Activated T-cell treated with anti-CD3 and anti-CD28 coated beads, Interleukin-2, amount 50 U/mL, for 24 hours (primary cell): ENCODE measurements at regions not wholly inside any gene's neighbourhood (a gene's known extent, or its start where the extent isn't known, plus 50 kb on each side); places are given as distances from the start of the nearest gene placed in this dataset.

ENCODE experiments used
- DNase-seq: peaks from one replicate; pipeline ENCODE4 v3.0.0-alpha.2; 2020
- H3K27ac Mint-ChIP-seq: 2 replicates; pipeline ENCODE4 v1.8.0; 2020; ENCODE audit warnings: mild to moderate bottlenecking, mixed read lengths
- H3K27me3 Mint-ChIP-seq: 2 replicates; pipeline ENCODE4 v1.8.0; 2020; ENCODE audit warnings: mixed read lengths
- H3K36me3 Mint-ChIP-seq: 2 replicates; pipeline ENCODE4 v1.8.0; 2020; ENCODE audit warnings: low read depth, mixed read lengths
- H3K4me1 Mint-ChIP-seq: 2 replicates; pipeline ENCODE4 v1.8.0; 2020; ENCODE audit warnings: low read depth, mixed read lengths
- H3K4me3 Mint-ChIP-seq: 2 replicates; pipeline ENCODE4 v1.8.0; 2020; ENCODE audit warnings: mild to moderate bottlenecking, moderate library complexity, mixed read lengths
- H3K9me3 Mint-ChIP-seq: 2 replicates; pipeline ENCODE4 v1.8.0; 2020; ENCODE audit warnings: mixed read lengths

DNA sequence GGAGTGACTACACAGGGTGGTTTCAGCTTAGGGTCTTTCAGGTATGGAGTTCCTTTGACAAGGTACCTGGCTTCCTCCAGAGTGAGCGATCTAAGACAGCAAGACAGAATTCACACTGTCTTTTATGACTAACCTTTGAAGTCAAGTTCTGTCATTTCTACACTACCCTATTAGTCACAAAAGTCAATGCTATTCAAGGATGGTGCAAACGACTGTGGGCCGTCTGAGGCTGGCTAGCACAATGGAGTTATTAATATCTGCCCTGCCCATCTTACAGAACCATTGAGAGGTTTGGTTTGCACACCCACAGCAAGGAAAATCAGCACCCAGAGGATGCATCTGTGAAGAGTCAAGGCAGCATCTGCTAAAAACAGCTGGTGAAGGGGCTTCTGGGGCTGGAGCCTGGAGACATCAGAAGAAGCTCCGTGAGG, 62.9 kb upstream of the XCR1 start:
- Mint-ChIP-seq H3K4me1 (peaks cover 27% of the 10 kb centered on the region), H3K9me3 (no peaks in the 10 kb centered on the region), H3K4me3 (no peak overlapping the region), H3K27me3 (peaks cover 42% of the 10 kb centered on the region), H3K27ac (peak overlapping the region; percentile 71), H3K36me3 (no peaks in the 10 kb centered on the region)
- no peak for DNase-seq

DNA sequence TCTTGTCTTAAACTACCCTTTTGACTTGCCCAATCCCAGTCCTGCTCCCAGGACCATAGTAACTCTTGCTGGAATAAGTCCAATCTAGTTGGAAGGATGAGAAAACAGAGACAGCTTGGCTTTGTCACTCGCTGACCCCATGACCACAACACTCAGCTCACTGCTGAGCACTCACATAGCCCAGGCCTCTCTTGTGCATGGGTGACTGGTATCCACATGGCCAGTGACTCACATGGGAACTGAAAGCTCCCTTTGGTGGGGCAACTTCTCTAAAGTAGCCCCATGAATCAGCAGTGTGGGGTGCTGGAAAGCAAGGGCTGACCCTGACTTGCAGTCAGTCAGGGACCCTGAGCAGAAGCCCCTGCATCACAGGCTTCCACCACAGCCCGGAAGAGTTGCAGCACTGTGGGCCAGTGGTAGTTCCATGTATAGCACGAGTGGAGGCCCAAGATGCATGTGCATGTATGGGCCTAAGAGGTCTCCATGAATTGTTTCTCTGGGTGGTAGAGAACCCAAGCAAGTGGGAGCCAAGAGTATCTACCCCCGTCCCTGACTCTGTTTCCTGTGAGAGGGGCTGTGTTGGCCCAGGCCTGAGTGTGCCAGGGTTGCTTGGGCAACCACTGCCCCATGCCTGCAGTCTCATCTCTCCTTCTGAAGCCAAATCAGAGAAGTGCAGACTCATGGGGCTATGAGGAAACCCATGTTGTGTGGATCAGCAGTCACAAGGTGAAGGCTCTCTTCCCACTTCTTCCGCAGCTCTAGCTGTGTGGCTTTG, 62.1 kb upstream of the XCR1 start:
- DNase-seq, result no peak
- Mint-ChIP-seq H3K27me3 (peaks cover 42% of the 10 kb centered on the region), H3K4me3 (no peak overlapping the region), H3K9me3 (no peaks in the 10 kb centered on the region), H3K36me3 (no peaks in the 10 kb centered on the region), H3K4me1 (peaks cover 26% of the 10 kb centered on the region), H3K27ac (peak overlapping the region; percentile 71)

DNA sequence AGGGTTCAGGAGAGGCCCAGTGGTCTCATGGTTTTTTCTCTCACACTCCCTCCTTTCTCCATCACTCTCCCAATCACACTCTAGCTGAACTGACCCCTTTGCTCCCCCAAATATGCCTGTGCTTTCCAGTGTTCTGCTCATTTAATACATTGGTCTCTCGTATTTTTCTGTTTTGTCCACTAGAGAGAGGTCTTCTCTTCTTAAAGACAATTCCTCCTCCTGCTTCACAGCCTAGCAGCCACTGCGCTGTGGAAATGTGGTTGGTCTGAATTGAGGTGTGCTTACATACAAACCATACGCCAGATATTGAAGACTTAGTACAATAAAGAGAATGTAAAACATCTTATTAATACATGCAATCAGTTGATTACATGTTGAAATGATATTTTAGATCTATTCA, 60.6 kb upstream of the XCR1 start:
- no peaks in the 10 kb centered on the region for H3K36me3 Mint-ChIP-seq
- H3K9me3 Mint-ChIP-seq, result no peaks in the 10 kb centered on the region
- DNase-seq, result no peak
- H3K4me1 Mint-ChIP-seq, result peaks cover 25% of the 10 kb centered on the region
- H3K4me3 Mint-ChIP-seq, result no peak overlapping the region
- H3K27me3 Mint-ChIP-seq, result peaks cover 37% of the 10 kb centered on the region
- no peak overlapping the region for H3K27ac Mint-ChIP-seq

DNA sequence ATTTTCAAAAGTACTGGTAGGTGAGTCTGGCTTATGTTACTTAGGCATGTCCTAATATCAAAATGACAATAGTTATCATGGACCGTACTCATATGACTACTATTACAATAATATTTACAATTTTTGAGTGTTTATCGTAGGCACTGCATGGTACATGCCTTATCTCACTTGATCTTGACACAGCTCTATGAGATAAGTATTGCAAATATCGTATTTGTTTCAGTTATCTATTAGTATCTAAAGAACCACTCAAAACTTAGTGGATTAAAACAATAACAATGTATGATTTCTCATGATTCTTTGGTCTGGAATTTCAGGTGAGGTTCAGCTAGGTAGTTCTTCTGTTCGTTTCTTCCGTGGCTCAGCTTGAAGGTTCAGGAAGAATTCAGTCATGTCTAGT, 59.7 kb upstream of the XCR1 start:
- DNase-seq, result no peak
- H3K36me3 Mint-ChIP-seq, result no peaks in the 10 kb centered on the region
- peaks cover 30% of the 10 kb centered on the region for H3K27me3 Mint-ChIP-seq
- peaks cover 19% of the 10 kb centered on the region for H3K4me1 Mint-ChIP-seq
- no peak overlapping the region for H3K4me3 Mint-ChIP-seq
- H3K27ac Mint-ChIP-seq, result no peak overlapping the region
- H3K9me3 Mint-ChIP-seq, result no peaks in the 10 kb centered on the region

DNA sequence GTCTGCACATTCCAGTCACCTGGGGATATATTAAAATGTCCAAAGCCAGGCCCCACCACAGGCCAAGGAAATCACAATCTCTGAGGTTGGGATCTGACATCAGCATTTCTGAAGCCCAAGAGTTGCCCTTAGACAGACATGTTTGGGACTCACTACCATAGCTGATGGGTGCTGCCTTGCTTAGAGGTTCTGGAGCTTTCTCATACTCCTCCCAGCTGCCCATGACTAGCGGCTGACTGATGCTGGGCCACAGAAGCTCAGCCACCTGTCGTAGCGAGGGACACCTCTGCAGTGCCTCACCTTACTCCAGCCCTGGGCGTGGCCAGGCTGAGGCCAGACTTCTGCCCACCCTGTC, 58.8 kb upstream of the XCR1 start:
- Mint-ChIP-seq H3K27me3 (peaks cover 25% of the 10 kb centered on the region), H3K36me3 (no peaks in the 10 kb centered on the region), H3K9me3 (no peaks in the 10 kb centered on the region), H3K27ac (no peak overlapping the region), H3K4me1 (peaks cover 19% of the 10 kb centered on the region), H3K4me3 (no peak overlapping the region)
- no peak for DNase-seq

DNA sequence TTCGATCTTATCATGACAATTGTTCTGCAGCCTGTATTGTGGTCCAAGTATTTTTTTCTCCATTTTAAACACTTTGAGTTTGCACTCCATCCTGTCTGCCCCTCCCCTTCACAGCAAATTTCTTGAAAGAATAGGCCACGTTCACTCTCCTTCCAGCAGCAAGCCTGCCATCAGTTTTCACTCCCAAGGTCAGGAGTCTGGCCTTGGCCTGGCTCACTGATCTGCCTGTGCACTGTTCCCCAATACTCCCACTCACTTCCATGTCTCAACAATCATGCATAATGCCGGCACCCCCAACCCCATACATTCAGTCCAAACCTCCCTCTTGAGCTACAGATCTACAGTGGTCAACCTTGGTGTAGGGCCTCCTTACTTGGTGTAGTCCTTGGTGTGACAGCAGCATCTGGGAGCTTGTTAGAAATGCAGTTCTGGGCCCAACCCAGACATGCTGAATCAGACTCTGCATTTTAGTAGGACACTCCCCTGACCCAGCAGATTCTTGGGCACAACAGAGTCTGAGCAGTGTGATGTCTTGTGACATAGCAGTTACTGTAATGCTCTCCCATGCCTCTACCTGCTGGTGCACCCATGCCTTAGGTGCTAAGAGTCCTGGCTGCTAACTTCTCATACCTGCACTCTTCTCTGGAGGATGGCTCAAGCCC, 58.3 kb upstream of the XCR1 start:
- Mint-ChIP-seq H3K4me1 (peaks cover 17% of the 10 kb centered on the region), H3K36me3 (no peaks in the 10 kb centered on the region), H3K9me3 (no peaks in the 10 kb centered on the region), H3K4me3 (no peak overlapping the region), H3K27me3 (peaks cover 26% of the 10 kb centered on the region), H3K27ac (no peak overlapping the region)
- no peak for DNase-seq

DNA sequence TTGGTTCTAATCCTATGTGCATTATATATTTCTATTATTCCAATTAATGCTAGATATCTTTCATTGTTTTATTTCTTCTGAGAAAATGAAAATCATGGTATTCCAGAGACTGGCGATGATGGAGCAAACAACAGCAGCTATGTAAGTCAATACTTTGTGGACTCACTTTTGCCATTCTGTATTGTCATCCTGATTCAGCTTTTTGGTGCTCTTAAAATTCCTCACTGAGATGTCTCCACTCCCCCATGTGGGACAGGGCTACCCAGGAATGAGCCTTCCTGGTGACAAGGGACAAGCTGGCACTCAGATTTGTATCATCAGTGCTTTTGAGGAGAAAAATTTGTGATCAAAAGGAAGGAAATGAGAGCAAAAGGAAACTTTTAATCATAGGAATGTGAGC, 56.7 kb upstream of the XCR1 start:
- no peaks in the 10 kb centered on the region for H3K36me3 Mint-ChIP-seq
- H3K9me3 Mint-ChIP-seq, result no peaks in the 10 kb centered on the region
- DNase-seq, result no peak
- H3K27me3 Mint-ChIP-seq, result peaks cover 24% of the 10 kb centered on the region
- no peak overlapping the region for H3K27ac Mint-ChIP-seq
- H3K4me3 Mint-ChIP-seq, result no peak overlapping the region
- H3K4me1 Mint-ChIP-seq, result peaks cover 2% of the 10 kb centered on the region

DNA sequence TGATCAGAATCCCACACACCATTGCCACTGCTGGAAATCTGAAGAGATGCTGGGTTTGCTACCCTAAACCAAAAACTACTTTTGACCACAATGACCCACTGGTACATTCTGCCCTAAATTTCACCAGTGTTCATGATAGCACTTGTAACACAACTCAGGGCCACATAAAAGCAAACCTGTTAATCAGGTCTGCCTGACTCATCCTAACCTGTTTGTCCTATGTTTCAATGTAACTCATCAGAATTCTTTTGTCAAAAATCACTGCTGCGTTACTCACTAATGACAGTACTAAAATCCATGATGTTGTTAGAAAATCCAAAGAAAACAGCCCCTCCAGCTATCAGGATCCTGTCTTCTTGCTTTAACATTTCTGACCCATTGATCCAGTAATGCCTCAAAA, 55.6 kb upstream of the XCR1 start:
- Mint-ChIP-seq H3K4me1 (peaks cover 6% of the 10 kb centered on the region), H3K4me3 (no peak overlapping the region), H3K27me3 (peaks cover 30% of the 10 kb centered on the region), H3K36me3 (no peaks in the 10 kb centered on the region), H3K9me3 (no peaks in the 10 kb centered on the region), H3K27ac (no peak overlapping the region)
- no peak for DNase-seq

DNA sequence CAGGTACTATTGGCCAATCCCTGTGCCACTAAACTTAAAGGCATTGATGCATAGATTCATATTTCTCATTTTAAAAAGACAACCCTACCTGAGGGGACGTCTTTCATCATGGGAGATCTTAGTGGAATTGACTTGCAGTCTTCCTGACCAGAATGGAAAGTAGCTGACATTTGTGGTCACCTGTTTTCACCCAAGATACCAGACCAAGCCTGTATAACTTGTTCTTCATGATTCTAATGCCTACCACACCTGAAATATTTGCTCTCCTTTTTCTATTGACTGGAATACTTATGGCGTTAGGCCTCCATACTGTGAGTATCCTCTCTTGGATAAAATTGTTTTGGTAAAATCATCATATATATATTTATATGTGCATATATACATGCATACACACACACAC, 54.7 kb upstream of the XCR1 start:
- H3K9me3 Mint-ChIP-seq, result no peaks in the 10 kb centered on the region
- H3K4me3 Mint-ChIP-seq, result no peak overlapping the region
- peaks cover 30% of the 10 kb centered on the region for H3K27me3 Mint-ChIP-seq
- no peak for DNase-seq
- peaks cover 6% of the 10 kb centered on the region for H3K4me1 Mint-ChIP-seq
- H3K36me3 Mint-ChIP-seq, result no peaks in the 10 kb centered on the region
- no peak overlapping the region for H3K27ac Mint-ChIP-seq

DNA sequence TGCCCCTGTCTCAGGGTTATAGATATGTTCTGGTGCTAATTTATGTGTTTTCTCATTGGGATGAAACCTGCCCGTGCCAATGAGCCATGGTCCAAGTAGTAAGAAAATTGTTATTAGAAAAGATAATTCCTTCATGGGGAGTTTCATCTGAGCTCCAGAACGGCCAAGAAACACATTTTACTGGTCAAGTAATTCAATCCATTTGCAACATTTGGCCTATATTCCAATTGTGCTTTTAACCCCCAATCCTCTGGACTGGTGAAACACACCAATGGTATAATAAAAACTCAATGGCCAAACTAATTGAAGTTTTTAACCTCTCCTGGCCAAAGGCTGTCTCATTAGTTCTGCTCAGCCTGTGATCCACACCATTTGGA, 53.7 kb upstream of the XCR1 start:
- no peaks in the 10 kb centered on the region for H3K9me3 Mint-ChIP-seq
- no peak overlapping the region for H3K27ac Mint-ChIP-seq
- H3K36me3 Mint-ChIP-seq, result no peaks in the 10 kb centered on the region
- peaks cover 31% of the 10 kb centered on the region for H3K27me3 Mint-ChIP-seq
- DNase-seq, result no peak
- H3K4me3 Mint-ChIP-seq, result no peak overlapping the region
- peaks cover 6% of the 10 kb centered on the region for H3K4me1 Mint-ChIP-seq

DNA sequence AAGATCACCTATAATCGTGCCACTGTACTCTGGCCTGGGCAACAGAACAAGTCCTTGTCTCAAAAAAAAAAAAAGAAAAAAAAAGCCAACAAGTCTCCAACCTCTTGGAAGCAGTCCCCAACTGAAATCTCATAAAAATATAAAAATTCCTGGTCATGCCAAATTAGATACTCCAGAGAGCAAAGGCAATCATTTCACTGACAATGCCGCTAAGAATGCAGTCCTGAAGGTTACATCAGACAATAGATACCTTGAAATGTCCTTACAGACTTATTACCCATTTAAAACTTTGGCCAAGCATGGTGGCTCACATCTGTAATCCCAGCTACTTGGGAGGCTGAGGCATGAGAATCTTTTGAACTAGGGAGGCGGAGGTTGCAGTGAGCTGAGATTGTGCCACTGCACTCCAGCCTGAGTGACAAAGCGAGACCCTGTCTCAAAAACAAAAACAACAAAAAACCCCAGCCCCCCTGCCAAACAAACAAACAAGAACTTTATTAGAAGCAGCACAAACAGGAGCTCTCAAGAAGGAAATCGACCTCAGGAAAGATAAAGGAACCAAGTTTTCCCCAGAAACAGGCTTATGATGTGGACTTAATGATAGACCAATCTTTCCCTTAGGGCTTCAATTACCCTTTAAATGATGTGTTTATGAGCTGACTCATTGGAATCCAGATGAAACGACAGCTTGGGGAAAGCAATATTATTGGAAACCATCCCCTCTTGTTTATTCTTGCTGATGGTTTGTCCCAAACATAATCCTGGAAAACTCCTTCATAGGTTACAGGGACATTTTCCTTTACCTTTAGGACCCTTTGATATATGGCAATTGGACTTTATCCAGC, 53.1 kb upstream of the XCR1 start:
- Mint-ChIP-seq H3K9me3 (no peaks in the 10 kb centered on the region), H3K4me1 (peaks cover 6% of the 10 kb centered on the region), H3K4me3 (no peak overlapping the region), H3K27ac (no peak overlapping the region), H3K27me3 (peaks cover 31% of the 10 kb centered on the region), H3K36me3 (no peaks in the 10 kb centered on the region)
- DNase-seq, result no peak

DNA sequence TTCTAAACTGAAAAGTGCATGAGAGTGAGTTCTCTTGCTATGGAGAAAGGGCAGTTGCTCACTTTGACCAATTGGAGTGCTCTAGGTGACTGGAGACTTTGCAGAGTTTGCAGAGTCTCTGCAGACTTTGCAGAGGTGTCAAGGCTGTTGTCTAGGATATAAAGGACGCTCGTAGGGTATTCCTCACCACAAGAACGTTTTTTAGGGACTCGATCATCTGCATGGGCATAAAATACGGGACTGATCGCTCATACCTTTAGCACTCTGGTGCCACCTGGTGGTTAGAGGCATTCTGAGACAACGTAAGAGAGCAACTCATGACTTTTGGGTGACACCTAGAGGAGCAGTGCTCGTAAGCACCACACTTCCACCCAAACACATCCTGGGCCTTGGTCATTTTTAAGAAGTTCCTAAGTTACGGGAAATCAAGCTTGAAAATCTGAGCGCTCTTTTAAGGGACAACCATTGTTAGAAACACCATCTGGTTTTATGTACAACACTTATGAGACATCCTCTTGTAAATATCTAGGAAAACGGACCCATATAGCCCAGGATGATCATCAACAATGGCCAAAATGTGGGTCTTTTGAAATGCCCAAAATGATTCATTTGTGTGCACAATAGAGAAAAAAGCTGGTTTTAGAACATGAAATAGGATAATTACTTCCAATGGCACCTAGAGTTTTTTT, 51.6 kb upstream of the XCR1 start:
- no peaks in the 10 kb centered on the region for H3K9me3 Mint-ChIP-seq
- H3K4me1 Mint-ChIP-seq, result peaks cover 6% of the 10 kb centered on the region
- H3K27ac Mint-ChIP-seq, result no peak overlapping the region
- H3K36me3 Mint-ChIP-seq, result no peaks in the 10 kb centered on the region
- peak; percentile 83 for DNase-seq
- no peak overlapping the region for H3K4me3 Mint-ChIP-seq
- peaks cover 28% of the 10 kb centered on the region for H3K27me3 Mint-ChIP-seq
